Coronary artery (tissue), 2 donors: ENCODE measurements at regions not wholly inside any gene's neighbourhood (a gene's known extent, or its start where the extent isn't known, plus 50 kb on each side); places are given as distances from the start of the nearest gene placed in this dataset.

Experiments used
- DNase-seq: peaks from one replicate; pipeline ENCODE4 v3.0.0-alpha.2; 2017; ENCODE audit warnings: low spot score
- H3K27ac ChIP-seq, 2 donors: fragments of 200-600 bp; sonication (generic); one replicate each; pipeline ENCODE4 v1.5.1; 2016 to 2019
- H3K4me3 ChIP-seq: fragments of 200-600 bp; sonication (generic); 2 replicates; pipeline ENCODE4 v1.5.1; 2016; ENCODE audit warnings: mild to moderate bottlenecking, moderate library complexity
- CTCF ChIP-seq: fragments of 200-600 bp; sonication (generic); IDR thresholded peaks from one replicate; pipeline ENCODE4 v1.5.1; 2019; ENCODE audit warnings: antibody characterized with exemption

- Histone ChIP-seq H3K27ac (no peak overlapping the region), H3K4me3 (no peak overlapping the region)
- peak; percentile 17 for DNase-seq
- TF ChIP-seq CTCF = no peak
These were observed 232.8 kb upstream of the FOXK1 start for GRCh38 chr7:4449263-4449662.

- no peak for DNase-seq
- Histone ChIP-seq H3K4me3 (no peak overlapping the region), H3K27ac (no peak overlapping the region)
- no peak for TF ChIP-seq CTCF
These were observed 231.6 kb upstream of the FOXK1 start for GRCh38 chr7:4450483-4450882.

GRCh38 chr7:4460597-4460996, 221.5 kb upstream of the FOXK1 start:
- DNase-seq = peak; percentile 22
- H3K27ac ChIP-seq = no peak overlapping the region
- no peak for TF ChIP-seq CTCF
- H3K4me3 ChIP-seq = no peak overlapping the region

GRCh38 chr7:4461531-4461930, 220.6 kb upstream of the FOXK1 start:
- no peak overlapping the region for H3K27ac ChIP-seq
- no peak for DNase-seq
- TF ChIP-seq CTCF = no peak

GRCh38 chr7:4468320-4469102, 213.6 kb upstream of the FOXK1 start:
- H3K27ac ChIP-seq = no peak overlapping the region
- no peak for TF ChIP-seq CTCF
- no peak for DNase-seq
- no peak overlapping the region for H3K4me3 ChIP-seq

More at GRCh38 chr7:4461531-4461930, 220.6 kb upstream of the FOXK1 start:
- H3K4me3 ChIP-seq = no peak overlapping the region

GRCh38 chr7:4470246-4470645, 211.8 kb upstream of the FOXK1 start:
- H3K4me3 ChIP-seq = no peak overlapping the region
- DNase-seq = no peak
- no peak for TF ChIP-seq CTCF
- no peak overlapping the region for H3K27ac ChIP-seq

- no peak for TF ChIP-seq CTCF
- no peak overlapping the region for H3K4me3 ChIP-seq
- DNase-seq = no peak
- no peak overlapping the region for H3K27ac ChIP-seq
These were observed 209.4 kb upstream of the FOXK1 start for GRCh38 chr7:4472728-4473127.
